ENCODE measurements at regions not wholly inside any gene's neighbourhood (a gene's known extent, or its start where the extent isn't known, plus 50 kb on each side); places are given as distances from the start of the nearest gene placed in this dataset.
"Not testable (repeated sequence)": the region's sequence is repeated elsewhere in the genome, so short reads cannot be mapped to it uniquely, and the experiment has no call there.

DNA sequence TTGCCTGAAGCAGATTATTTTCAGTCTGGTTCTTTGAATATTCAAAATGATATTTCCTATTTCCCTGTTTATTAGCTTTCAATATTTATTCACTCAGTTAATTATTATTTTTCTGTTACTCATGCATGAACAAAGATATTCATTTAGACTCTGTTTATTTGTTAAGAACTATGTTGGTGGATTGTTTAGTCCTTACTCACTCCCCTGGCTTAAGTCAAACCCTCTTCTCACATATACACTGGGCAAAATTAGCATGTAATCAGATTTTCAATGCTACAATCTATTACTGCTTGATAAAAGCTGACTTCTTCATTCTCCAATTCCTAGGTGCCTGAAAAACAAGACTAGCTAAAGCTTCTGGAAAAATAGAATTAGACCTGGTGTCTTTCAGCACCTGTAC, 335.8 kb downstream of the FAT4 start:
- no peaks in the 10 kb centered on the region for H3K27me3 ChIP-seq
- H3K27ac ChIP-seq: no peak overlapping the region
- no peaks in the 10 kb centered on the region for H3K4me1 ChIP-seq
- no peak for ATAC-seq (ENCODE audit: low FRiP score in 2 of 2)
- no peaks in the 10 kb centered on the region for H3K9me3 ChIP-seq
- H3K4me3 ChIP-seq: no peak overlapping the region
- TF ChIP-seq, protein P1, sequence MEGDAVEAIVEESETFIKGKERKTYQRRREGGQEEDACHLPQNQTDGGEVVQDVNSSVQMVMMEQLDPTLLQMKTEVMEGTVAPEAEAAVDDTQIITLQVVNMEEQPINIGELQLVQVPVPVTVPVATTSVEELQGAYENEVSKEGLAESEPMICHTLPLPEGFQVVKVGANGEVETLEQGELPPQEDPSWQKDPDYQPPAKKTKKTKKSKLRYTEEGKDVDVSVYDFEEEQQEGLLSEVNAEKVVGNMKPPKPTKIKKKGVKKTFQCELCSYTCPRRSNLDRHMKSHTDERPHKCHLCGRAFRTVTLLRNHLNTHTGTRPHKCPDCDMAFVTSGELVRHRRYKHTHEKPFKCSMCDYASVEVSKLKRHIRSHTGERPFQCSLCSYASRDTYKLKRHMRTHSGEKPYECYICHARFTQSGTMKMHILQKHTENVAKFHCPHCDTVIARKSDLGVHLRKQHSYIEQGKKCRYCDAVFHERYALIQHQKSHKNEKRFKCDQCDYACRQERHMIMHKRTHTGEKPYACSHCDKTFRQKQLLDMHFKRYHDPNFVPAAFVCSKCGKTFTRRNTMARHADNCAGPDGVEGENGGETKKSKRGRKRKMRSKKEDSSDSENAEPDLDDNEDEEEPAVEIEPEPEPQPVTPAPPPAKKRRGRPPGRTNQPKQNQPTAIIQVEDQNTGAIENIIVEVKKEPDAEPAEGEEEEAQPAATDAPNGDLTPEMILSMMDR (IDR thresholded peaks at IDR 0.05): no peak
- no peak for TF ChIP-seq POLR2AphosphoS5 (IDR thresholded peaks at IDR 0.05)
- no peak for TF ChIP-seq EP300 (IDR thresholded peaks at IDR 0.05)
- no peak for TF ChIP-seq POLR2A (IDR thresholded peaks at IDR 0.05)
- DNase-seq: no peak
- no peaks in the 10 kb centered on the region for H3K36me3 ChIP-seq

DNA sequence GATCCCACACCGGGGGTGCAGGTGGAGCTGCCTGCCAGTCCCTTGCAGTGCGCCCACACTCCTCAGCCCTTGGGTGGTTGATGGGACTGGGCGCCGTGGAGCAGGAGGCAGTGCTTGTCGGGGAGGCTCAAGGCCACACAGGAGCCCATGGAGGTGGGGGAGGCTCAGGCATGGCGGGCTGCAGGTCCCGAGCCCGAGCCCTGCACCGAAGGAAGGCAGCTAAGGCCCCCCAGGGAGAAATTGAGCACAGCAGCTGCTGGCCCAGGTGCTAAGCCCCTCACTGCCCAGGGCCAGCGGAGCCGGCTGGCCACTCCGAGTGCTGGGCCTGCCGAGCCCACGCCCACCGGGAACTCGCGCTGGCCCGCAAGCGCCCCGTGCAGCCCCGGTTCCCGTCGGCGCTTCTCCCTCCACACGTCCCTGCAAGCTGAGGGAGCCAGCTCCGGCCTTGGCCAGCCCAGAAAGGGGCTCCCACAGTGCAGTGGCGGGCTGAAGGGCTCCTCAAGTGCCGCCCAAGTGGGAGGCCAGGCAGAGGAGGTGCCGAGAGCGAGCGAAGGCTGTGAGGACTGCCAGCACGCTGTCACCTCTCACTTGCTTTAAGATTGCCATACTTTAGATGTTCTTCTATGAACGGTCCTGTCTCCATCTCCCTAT, 337.1 kb downstream of the FAT4 start:
- ATAC-seq (ENCODE audit: low FRiP score in 2 of 2); H3K9me3 ChIP-seq: not testable (repeated sequence)
- WGBS, 2 donors: 96 to 98% methylated on average over 11 to 27 of the region's 33 CpGs

DNA sequence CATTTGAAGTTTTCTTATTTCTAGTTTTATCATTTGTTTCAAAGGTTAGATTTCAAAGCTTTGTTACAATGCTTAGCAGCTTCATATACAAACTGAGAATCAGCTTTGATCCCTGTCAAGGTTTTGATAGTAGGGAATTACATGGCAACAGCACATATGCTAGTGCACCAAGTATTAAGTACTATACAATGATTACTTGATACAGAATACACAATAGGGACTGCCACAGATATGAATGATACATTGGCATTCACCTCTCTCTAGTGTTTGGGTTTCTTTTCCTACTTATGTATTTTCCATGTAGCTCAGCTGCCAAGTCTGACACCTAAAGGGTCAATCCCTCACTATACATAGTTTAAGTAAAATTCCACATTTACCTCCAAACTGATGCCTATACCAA, 344.0 kb downstream of the FAT4 start:
- Histone ChIP-seq H3K27ac (no peak overlapping the region), H3K27me3 (no peaks in the 10 kb centered on the region), H3K4me1 (no peaks in the 10 kb centered on the region), H3K4me3 (no peak overlapping the region), H3K9me3 (no peaks in the 10 kb centered on the region), H3K36me3 (no peaks in the 10 kb centered on the region)
- DNase-seq (no peak), ATAC-seq (ENCODE audit: low FRiP score in 2 of 2) (no peak)
- no peak for TF ChIP-seq POLR2AphosphoS5 (IDR thresholded peaks at IDR 0.05)
- TF ChIP-seq, protein P1 (IDR thresholded peaks at IDR 0.05): no peak
- TF ChIP-seq EP300 (IDR thresholded peaks at IDR 0.05): no peak
- TF ChIP-seq POLR2A (IDR thresholded peaks at IDR 0.05): no peak

More for the DNA sequence above, 337.1 kb downstream of the FAT4 start:
- H3K4me3 ChIP-seq, H3K27me3 ChIP-seq, H3K27ac ChIP-seq, H3K4me1 ChIP-seq, H3K36me3 ChIP-seq: not testable (repeated sequence)
- peak in 1 of 2 donors; percentile 71 for DNase-seq

DNA sequence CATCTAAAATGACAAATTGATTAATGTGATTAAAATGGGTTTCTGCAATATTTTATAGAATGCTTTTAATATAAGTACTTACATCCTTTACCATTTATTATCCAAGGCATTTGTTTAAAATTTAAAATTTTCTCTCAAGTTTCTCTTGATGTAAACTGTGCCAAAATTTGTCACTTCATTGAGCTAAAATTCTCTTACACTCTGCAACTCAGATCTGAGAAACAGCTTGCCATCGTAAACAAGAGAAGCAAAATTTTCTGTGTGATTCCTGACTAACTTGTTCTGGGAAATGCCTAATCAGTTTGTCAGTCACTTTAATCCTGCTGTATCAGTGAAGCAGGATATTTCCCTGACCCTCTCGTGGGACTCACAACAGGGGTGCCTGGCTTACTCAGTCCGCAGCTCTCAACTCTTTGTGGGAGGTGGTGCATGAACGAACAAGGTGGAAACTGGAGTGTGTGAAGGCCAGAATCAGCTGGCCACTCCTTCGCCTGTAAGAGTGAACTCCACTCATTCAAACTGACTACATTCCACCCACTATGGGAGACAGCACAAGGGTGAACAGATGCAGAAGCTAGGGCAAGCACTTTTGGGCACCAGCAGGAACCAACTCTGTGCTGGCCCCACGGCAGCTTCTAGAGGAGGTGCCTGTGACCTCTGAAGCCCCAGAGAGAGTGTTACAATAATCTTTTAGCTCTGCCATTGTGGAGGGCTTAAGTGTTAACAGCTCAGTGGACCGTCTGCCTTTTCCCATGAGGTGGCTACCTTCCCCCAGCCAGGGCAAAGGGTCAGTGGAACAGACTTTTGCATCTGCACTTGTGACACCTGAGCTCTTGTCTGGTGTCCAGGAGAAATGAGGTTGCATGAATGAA, 349.4 kb downstream of the FAT4 start:
- Histone ChIP-seq H3K4me3 (no peak overlapping the region), H3K36me3 (no peaks in the 10 kb centered on the region), H3K27ac (no peak overlapping the region), H3K9me3 (peaks cover 0 to 9% (median 0%) of the 10 kb centered on the region in 4 donors), H3K27me3 (no peaks in the 10 kb centered on the region), H3K4me1 (no peaks in the 10 kb centered on the region)
- WGBS, 2 donors: 84 to 87% methylated on average over 4 to 7 of the region's 7 CpGs
- ATAC-seq (ENCODE audit: low FRiP score in 2 of 2): peak in 1 of 2 donors; percentile 8
- TF ChIP-seq EP300 (IDR thresholded peaks at IDR 0.05) (no peak), POLR2AphosphoS5 (IDR thresholded peaks at IDR 0.05) (no peak), POLR2A (IDR thresholded peaks at IDR 0.05) (no peak)
- TF ChIP-seq, protein P1 (IDR thresholded peaks at IDR 0.05): no peak
- no peak for DNase-seq

DNA sequence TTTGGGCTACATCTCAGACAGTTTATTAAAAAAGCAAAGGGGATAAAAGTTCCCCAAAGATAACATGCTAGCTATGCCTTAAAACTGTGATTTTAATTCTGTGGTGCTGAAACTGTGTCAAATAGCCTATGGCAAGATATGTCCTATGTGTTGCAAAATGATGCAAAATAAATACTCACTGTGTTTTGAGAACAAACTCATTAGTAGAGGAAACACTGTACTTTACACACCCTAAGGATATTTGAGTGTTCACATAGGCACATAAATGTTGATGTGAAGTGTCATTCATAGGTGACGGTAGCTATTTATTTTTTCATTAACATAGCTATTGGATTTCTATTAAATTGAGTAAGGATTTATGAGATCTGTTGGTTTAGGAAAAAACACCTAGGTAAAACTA, 351.9 kb downstream of the FAT4 start:
- TF ChIP-seq EP300 (IDR thresholded peaks at IDR 0.05) (no peak), POLR2AphosphoS5 (IDR thresholded peaks at IDR 0.05) (no peak), POLR2A (IDR thresholded peaks at IDR 0.05) (no peak)
- TF ChIP-seq, protein P1 (IDR thresholded peaks at IDR 0.05): no peak
- Histone ChIP-seq H3K27me3 (no peaks in the 10 kb centered on the region), H3K9me3 (peaks cover 0 to 9% (median 0%) of the 10 kb centered on the region in 4 donors), H3K36me3 (no peaks in the 10 kb centered on the region), H3K4me1 (no peaks in the 10 kb centered on the region), H3K27ac (no peak overlapping the region), H3K4me3 (no peak overlapping the region)
- DNase-seq (no peak), ATAC-seq (ENCODE audit: low FRiP score in 2 of 2) (no peak)
- WGBS, 2 donors: 78 to 81% methylated on average over 1 of the region's 1 CpG
